Breast epithelium (tissue), 3 donors: ENCODE measurements at regions not wholly inside any gene's neighbourhood (a gene's known extent, or its start where the extent isn't known, plus 50 kb on each side); places are given as distances from the start of the nearest gene placed in this dataset.

Experiments used
- POLR2A ChIP-seq: fragments of 450-650 bp; IDR thresholded peaks from one replicate; pipeline ENCODE4 v1.6.1; 2016; ENCODE audit warnings: antibody characterized with exemption, mild to moderate bottlenecking, moderate library complexity
- POLR2AphosphoS5 ChIP-seq, 3 donors: sonication (generic); formaldehyde crosslinking; IDR thresholded peaks; one replicate each; pipeline ENCODE4 v1.6.1; 2017; ENCODE audit warnings: antibody characterized with exemption in 3 of 3
- TF ChIP-seq, protein P1 (sequence below), 3 donors: fragments of 450-650 bp; IDR thresholded peaks; one replicate each; pipeline ENCODE4 v1.5.1; 2016 to 2017; ENCODE audit warnings: antibody characterized with exemption in 3 of 3, mild to moderate bottlenecking in 3 of 3, moderate library complexity in 3 of 3

DNA sequence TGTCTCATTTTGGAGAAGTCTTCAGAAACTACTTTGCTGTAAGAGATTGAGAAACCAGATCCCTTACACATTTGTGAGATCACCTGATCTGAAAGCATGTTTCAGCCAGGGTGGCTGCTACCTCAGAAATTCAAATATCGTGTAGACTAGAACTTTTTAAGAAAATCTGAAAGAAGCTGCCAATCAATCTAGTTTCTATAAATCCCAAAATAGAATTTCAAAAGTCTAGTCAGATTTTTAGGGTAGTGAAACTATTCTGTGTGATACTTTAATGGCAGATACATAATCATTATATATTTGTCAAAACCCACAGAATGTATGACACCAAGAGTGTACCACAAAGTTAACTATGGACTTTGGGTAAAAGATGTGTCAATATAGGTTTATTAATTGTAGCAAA is 79.9 kb upstream of the PLPPR5 start:
- TF ChIP-seq, protein P1, sequence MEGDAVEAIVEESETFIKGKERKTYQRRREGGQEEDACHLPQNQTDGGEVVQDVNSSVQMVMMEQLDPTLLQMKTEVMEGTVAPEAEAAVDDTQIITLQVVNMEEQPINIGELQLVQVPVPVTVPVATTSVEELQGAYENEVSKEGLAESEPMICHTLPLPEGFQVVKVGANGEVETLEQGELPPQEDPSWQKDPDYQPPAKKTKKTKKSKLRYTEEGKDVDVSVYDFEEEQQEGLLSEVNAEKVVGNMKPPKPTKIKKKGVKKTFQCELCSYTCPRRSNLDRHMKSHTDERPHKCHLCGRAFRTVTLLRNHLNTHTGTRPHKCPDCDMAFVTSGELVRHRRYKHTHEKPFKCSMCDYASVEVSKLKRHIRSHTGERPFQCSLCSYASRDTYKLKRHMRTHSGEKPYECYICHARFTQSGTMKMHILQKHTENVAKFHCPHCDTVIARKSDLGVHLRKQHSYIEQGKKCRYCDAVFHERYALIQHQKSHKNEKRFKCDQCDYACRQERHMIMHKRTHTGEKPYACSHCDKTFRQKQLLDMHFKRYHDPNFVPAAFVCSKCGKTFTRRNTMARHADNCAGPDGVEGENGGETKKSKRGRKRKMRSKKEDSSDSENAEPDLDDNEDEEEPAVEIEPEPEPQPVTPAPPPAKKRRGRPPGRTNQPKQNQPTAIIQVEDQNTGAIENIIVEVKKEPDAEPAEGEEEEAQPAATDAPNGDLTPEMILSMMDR (IDR thresholded peaks at IDR 0.05): no peak
- TF ChIP-seq POLR2A: no peak
- TF ChIP-seq POLR2AphosphoS5 (IDR thresholded peaks at IDR 0.05): no peak
